OCI-LY1 (cell line): ENCODE measurements at regions not wholly inside any gene's neighbourhood (a gene's known extent, or its start where the extent isn't known, plus 50 kb on each side); places are given as distances from the start of the nearest gene placed in this dataset.
"Not testable (repeated sequence)": the region's sequence is repeated elsewhere in the genome, so short reads cannot be mapped to it uniquely, and the experiment has no call there.

Experiments
- H2AFZ ChIP-seq: fragments of 200-600 bp; sonication (generic), shearing (Covaris generic); 2 replicates; pipeline ENCODE4 v1.6.0; 2014; ENCODE audit warnings: antibody characterized with exemption, mild to moderate bottlenecking, low read length
- H3F3A ChIP-seq: fragments of 200-600 bp; sonication (generic), shearing (Covaris generic); 2 replicates; pipeline ENCODE4 v1.6.0; 2014; ENCODE audit warnings: mild to moderate bottlenecking, antibody characterized with exemption, low read length, moderate library complexity; ENCODE audit not compliant: insufficient read depth
- H3K27ac ChIP-seq: fragments of 200-600 bp; sonication (generic); 2 replicates; pipeline ENCODE4 v1.5.1; 2014; ENCODE audit warnings: low read length, mixed run types, mild to moderate bottlenecking, low read depth; ENCODE audit not compliant: poor library complexity, severe bottlenecking
- H3K27me3 ChIP-seq: fragments of 200-600 bp; sonication (generic); 2 replicates; pipeline ENCODE4 v1.6.0; 2014; ENCODE audit warnings: antibody characterized with exemption, mild to moderate bottlenecking, low read length, moderate library complexity; ENCODE audit not compliant: insufficient read depth
- H3K36me3 ChIP-seq: fragments of 200-600 bp; sonication (generic); 2 replicates; pipeline ENCODE4 v1.6.1; 2014; ENCODE audit warnings: mild to moderate bottlenecking, antibody characterized with exemption, low read length, moderate library complexity, mixed read lengths; ENCODE audit not compliant: insufficient read depth
- H3K4me1 ChIP-seq: fragments of 200-600 bp; sonication (generic); 2 replicates; pipeline ENCODE4 v1.5.1; 2014; ENCODE audit warnings: mild to moderate bottlenecking, low read length, moderate library complexity; ENCODE audit not compliant: insufficient read depth, severe bottlenecking
- H3K4me2 ChIP-seq: fragments of 200-600 bp; sonication (generic), shearing (Covaris generic); 2 replicates; pipeline ENCODE4 v1.6.1; 2014; ENCODE audit warnings: low read length
- H3K4me3 ChIP-seq: fragments of 200-600 bp; sonication (generic); 2 replicates; pipeline ENCODE4 v1.5.1; 2014; ENCODE audit warnings: low read length, low read depth, mild to moderate bottlenecking, mixed read lengths; ENCODE audit not compliant: poor library complexity, severe bottlenecking
- H3K79me2 ChIP-seq: fragments of 200-600 bp; shearing (Covaris generic); 2 replicates; pipeline ENCODE4 v1.6.1; 2016; ENCODE audit warnings: mixed run types, low read length, mixed read lengths; ENCODE audit not compliant: insufficient read depth
- H3K9ac ChIP-seq: fragments of 200-600 bp; sonication (generic), shearing (Covaris generic); 2 replicates; pipeline ENCODE4 v1.6.1; 2014; ENCODE audit warnings: mild to moderate bottlenecking, low read length, mixed read lengths
- H3K9me2 ChIP-seq: fragments of 200-600 bp; sonication (generic), shearing (Covaris generic); 2 replicates; pipeline ENCODE4 v1.6.1; 2014; ENCODE audit warnings: low read depth, mild to moderate bottlenecking, low read length, mixed read lengths
- H3K9me3 ChIP-seq: fragments of 200-600 bp; shearing (Covaris generic); 2 replicates; pipeline ENCODE4 v1.6.1; 2014; ENCODE audit warnings: low read length, mixed read lengths
- H4K20me1 ChIP-seq: fragments of 200-600 bp; sonication (generic), shearing (Covaris generic); 2 replicates; pipeline ENCODE4 v1.6.0; 2016; ENCODE audit warnings: mild to moderate bottlenecking, low read length; ENCODE audit not compliant: insufficient read depth
- EZH2 ChIP-seq: fragments of 200-600 bp; sonication (generic), shearing (Covaris generic); IDR thresholded peaks from 2 replicates; pipeline ENCODE4 v1.8.0; 2017; ENCODE audit warnings: borderline replicate concordance, mixed run types, mild to moderate bottlenecking, antibody characterized with exemption, low read length, moderate library complexity, mixed read lengths
- TF ChIP-seq, protein P1 (sequence below): fragments of 200-600 bp; sonication (generic), shearing (Covaris generic); IDR thresholded peaks from 2 replicates; pipeline ENCODE4 v1.5.1; 2017; ENCODE audit warnings: mild to moderate bottlenecking, antibody characterized with exemption, low read length, moderate library complexity, mixed read lengths

DNA sequence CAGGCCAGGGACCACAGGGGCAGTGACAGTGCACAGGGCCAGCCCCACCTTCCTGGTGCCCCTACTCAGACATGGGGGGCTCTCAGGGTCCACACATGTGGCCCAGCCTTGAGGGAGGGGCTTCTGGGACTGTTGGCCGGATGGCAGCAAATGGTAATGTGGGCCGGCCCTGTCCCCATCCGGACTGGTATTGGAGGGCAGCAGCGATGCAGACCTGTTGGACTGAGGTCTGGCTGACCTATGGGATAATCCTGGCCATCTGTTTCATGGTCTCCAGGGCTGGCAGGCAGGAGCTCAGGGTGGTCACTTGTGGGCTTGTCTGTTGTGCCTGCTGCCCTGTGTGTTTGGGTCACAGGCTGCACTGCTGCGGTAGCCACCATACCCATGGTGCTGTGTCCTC lies 387.5 kb downstream of the TMEM121 start:
- Histone ChIP-seq H3K79me2 (no peaks in the 10 kb centered on the region), H4K20me1 (no peaks in the 10 kb centered on the region), H3K4me1 (no peaks in the 10 kb centered on the region), H3K9me3 (no peaks in the 10 kb centered on the region), H3K27me3 (no peaks in the 10 kb centered on the region; the same call in 1 of the 2 replicates), H3K36me3 (no peaks in the 10 kb centered on the region), H3K9me2 (no peaks in the 10 kb centered on the region), H3K27ac (no peak overlapping the region), H3F3A (no peaks in the 10 kb centered on the region), H2AFZ (no peak overlapping the region), H3K4me3 (no peak overlapping the region), H3K9ac (no peak overlapping the region), H3K4me2 (no peak overlapping the region)
- TF ChIP-seq EZH2: no peak
- TF ChIP-seq, protein P1, sequence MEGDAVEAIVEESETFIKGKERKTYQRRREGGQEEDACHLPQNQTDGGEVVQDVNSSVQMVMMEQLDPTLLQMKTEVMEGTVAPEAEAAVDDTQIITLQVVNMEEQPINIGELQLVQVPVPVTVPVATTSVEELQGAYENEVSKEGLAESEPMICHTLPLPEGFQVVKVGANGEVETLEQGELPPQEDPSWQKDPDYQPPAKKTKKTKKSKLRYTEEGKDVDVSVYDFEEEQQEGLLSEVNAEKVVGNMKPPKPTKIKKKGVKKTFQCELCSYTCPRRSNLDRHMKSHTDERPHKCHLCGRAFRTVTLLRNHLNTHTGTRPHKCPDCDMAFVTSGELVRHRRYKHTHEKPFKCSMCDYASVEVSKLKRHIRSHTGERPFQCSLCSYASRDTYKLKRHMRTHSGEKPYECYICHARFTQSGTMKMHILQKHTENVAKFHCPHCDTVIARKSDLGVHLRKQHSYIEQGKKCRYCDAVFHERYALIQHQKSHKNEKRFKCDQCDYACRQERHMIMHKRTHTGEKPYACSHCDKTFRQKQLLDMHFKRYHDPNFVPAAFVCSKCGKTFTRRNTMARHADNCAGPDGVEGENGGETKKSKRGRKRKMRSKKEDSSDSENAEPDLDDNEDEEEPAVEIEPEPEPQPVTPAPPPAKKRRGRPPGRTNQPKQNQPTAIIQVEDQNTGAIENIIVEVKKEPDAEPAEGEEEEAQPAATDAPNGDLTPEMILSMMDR: no peak

DNA sequence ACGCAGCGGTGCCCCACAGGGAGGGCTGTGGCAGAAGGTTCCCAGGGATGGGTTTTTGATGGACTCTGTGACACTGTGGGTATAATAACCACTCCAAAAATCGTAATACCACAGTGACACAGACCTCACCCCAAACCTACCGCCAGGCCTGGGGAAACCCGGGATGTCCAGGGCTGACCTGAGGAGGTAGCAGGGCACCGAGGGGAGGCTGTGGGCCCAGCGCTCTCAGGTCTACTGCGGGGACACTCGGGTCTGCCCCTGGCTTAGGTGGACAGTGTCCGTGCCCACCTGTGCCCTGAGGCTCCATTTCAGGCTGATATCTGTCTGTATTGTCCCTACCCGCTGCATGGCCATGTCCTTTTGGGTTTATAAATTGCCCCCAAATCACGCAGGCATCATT lies 387.9 kb downstream of the TMEM121 start:
- H3K79me2 ChIP-seq, H3K4me1 ChIP-seq: not testable (repeated sequence)

DNA sequence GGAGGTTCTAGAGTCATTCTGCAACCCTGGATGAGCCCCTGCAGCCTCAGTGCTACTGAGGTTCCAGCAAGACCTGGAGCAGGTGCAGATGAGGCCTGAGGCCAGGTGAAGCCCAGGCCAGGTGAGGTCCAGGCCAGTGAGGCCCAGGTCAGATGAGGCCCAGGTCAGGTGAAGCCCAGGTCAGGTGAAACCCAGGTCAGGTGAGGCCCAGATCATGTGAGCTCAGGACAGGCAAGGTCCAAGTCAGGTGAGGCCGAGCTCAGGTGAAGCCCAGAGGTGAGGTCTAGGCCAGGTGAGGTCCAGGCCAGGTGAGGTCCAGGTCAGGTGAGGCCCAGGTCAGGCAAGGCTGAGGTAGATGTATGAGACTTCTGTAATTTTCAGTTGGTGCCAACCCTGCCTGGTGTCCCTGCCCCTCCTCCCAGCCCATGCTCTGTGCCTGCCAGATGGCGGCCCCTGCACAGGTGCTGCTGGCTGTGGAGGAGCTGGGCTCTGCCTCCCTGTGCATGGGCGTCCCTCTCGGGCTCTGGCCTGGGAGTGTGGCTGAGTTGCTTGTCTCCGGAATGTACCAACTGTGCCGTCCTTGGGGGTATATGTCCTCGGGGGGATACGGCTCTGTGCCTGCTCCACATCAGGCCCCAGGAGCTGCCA lies 388.5 kb downstream of the TMEM121 start:
- H3K4me2 ChIP-seq: no peak overlapping the region
- H3K4me1 ChIP-seq: no peaks in the 10 kb centered on the region
- H3F3A ChIP-seq: no peaks in the 10 kb centered on the region

More for the DNA sequence above, 387.9 kb downstream of the TMEM121 start:
- H3K9me3 ChIP-seq, H3K36me3 ChIP-seq, H3K4me2 ChIP-seq, H3K27me3 ChIP-seq, H3K9ac ChIP-seq, H4K20me1 ChIP-seq, H2AFZ ChIP-seq, H3F3A ChIP-seq, H3K4me3 ChIP-seq, H3K9me2 ChIP-seq, H3K27ac ChIP-seq: not testable (repeated sequence)

DNA sequence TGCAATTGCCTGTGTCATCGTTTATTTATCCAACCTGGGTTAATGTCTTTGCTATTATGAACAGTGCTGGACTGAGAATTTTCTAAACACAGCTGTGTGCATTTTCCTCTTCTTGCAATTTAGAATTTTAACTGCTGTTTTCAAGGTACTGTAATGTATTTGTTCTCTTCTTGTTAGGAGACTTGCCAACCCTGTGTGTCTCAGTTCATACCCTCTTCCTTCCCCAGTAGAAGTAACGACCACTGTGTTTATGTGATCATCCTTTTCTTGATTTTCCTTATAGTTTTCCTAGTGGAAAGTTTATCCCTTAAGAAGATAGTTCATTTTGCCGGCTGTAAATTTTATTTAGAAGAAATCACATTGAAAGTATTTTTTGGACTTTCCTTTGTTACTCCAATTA lies 389.2 kb downstream of the TMEM121 start:
- H3K79me2 ChIP-seq, H3K4me3 ChIP-seq, H3K9me3 ChIP-seq, H3K9ac ChIP-seq, H3K27me3 ChIP-seq, H3K27ac ChIP-seq, H4K20me1 ChIP-seq, H3K9me2 ChIP-seq, H3K4me1 ChIP-seq, H3F3A ChIP-seq, H3K4me2 ChIP-seq, H3K36me3 ChIP-seq, H2AFZ ChIP-seq: not testable (repeated sequence)

More for the DNA sequence above, 388.5 kb downstream of the TMEM121 start:
- no peaks in the 10 kb centered on the region for H4K20me1 ChIP-seq
- no peak overlapping the region for H2AFZ ChIP-seq
- no peak overlapping the region for H3K27ac ChIP-seq
- H3K9me3 ChIP-seq: no peaks in the 10 kb centered on the region
- H3K79me2 ChIP-seq: no peaks in the 10 kb centered on the region
- H3K9me2 ChIP-seq: no peaks in the 10 kb centered on the region
- TF ChIP-seq, protein P1: no peak
- no peak for TF ChIP-seq EZH2
- no peaks in the 10 kb centered on the region; the same call in 1 of the 2 replicates for H3K27me3 ChIP-seq
- no peak overlapping the region for H3K4me3 ChIP-seq
- no peaks in the 10 kb centered on the region for H3K36me3 ChIP-seq
- H3K9ac ChIP-seq: no peak overlapping the region

DNA sequence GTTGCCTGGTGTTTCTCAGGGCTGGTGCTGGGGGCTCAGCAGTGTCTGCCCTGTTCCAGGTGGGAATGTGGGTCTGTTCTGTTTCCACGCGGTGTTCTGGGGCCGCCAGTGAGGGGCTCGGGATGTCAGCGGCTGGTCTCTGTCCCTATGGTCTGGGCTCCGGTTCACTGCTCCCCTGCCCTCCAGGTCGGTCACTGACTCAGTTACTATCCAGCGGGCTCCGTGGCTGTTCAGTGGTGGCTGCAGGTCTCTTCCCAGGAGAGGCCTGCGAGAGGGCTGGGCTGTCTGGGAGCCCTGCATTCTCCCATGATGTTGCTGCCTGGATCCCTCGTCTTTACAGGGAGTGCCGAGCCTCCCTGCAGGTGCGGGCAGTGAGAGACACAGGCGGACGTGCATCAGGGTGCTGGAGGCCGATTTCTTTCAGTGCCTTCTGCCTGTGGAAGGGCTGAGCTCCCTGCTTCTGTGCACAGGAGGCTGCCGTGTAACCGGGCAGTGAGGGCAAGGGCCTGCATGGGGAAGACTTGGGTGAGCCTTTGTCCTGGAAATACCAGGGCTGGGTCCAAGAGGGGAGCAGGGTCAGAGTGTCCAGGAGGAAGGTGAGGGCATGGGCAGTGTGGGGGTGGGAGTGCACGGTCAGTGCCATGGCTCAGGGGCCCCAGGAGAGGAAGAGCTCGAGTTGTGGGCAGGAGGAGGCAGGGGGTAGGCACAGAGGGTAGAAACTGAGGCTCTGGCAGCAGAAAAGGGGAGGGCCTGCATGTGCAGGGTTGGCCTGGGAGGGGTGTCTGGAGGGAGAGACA lies 391.0 kb downstream of the TMEM121 start:
- H3K4me3 ChIP-seq, H4K20me1 ChIP-seq, H3K4me2 ChIP-seq, H3K27ac ChIP-seq, H3K27me3 ChIP-seq, H3K9ac ChIP-seq, H2AFZ ChIP-seq, H3K9me2 ChIP-seq, H3F3A ChIP-seq, H3K9me3 ChIP-seq, H3K79me2 ChIP-seq, H3K4me1 ChIP-seq, H3K36me3 ChIP-seq: not testable (repeated sequence)
